Mammary epithelial cell (primary cell): ENCODE measurements at regions not wholly inside any gene's neighbourhood (a gene's known extent, or its start where the extent isn't known, plus 50 kb on each side); places are given as distances from the start of the nearest gene placed in this dataset.

ENCODE experiments used
- EZH2 ChIP-seq: IDR thresholded peaks from 2 replicates; pipeline ENCODE4 v1.6.1; 2012; ENCODE audit warnings: low read length, inconsistent platforms, borderline replicate concordance
- TF ChIP-seq, protein P1 (sequence below), 2 donors: IDR thresholded peaks in 1 of 2; conservative IDR thresholded peaks in 1 of 2; 2 replicates each; pipeline ENCODE4 v1.5.1; 2011 to 2012; ENCODE audit warnings: inconsistent platforms in 2 of 2, low read length in 2 of 2, mild to moderate bottlenecking in 2 of 2, control low read depth in 1 of 2, low read depth in 1 of 2; ENCODE audit not compliant: insufficient read depth in 1 of 2; ENCODE audit errors: extremely low read depth in 1 of 2

DNA sequence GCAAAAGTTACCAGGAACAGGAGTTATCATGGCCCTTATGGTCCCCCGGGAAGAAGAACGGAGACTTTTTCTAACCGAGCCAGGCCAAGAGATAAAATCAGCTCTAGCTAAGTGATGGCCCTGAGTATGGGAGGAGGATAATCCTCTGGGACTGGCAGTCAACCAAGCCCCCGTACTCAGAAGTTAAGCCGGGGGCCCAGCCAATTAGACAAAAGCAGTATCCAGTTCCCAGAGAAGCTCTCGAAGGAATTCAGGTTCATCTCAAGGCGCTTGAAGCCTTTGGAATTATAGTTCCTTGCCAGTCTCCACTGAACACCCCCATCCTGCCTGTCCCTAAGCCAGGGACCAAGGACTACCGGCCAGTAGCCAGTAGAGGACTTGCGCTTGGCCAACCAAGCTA lies 365.3 kb upstream of the TCF4 start:
- TF ChIP-seq, protein P1, sequence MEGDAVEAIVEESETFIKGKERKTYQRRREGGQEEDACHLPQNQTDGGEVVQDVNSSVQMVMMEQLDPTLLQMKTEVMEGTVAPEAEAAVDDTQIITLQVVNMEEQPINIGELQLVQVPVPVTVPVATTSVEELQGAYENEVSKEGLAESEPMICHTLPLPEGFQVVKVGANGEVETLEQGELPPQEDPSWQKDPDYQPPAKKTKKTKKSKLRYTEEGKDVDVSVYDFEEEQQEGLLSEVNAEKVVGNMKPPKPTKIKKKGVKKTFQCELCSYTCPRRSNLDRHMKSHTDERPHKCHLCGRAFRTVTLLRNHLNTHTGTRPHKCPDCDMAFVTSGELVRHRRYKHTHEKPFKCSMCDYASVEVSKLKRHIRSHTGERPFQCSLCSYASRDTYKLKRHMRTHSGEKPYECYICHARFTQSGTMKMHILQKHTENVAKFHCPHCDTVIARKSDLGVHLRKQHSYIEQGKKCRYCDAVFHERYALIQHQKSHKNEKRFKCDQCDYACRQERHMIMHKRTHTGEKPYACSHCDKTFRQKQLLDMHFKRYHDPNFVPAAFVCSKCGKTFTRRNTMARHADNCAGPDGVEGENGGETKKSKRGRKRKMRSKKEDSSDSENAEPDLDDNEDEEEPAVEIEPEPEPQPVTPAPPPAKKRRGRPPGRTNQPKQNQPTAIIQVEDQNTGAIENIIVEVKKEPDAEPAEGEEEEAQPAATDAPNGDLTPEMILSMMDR (conservative IDR thresholded peaks at IDR 0.05 in 1 of 2, IDR thresholded peaks at IDR 0.05 in 1 of 2; ENCODE audit: extremely low read depth in 1 of 2, insufficient read depth in 1 of 2, low read depth in 1 of 2, low read length in 2 of 2): no peak
- no peak for TF ChIP-seq EZH2
